ENCODE measurements at regions not wholly inside any gene's neighbourhood (a gene's known extent, or its start where the extent isn't known, plus 50 kb on each side); places are given as distances from the start of the nearest gene placed in this dataset.

- H3K27me3 ChIP-seq (ENCODE audit: control insufficient read depth, insufficient read depth, low read length) = no peaks in the 10 kb centered on the region
- no peak overlapping the region for H3K27ac ChIP-seq (ENCODE audit: low read depth, low read length)
- H3K4me1 ChIP-seq (ENCODE audit: control insufficient read depth, insufficient read depth, low read length) = no peaks in the 10 kb centered on the region
- no peak overlapping the region for H3K9ac ChIP-seq (ENCODE audit: low read depth, low read length)
- no peaks in the 10 kb centered on the region for H3K9me3 ChIP-seq (ENCODE audit: control insufficient read depth, insufficient read depth, low read length)
- no peak overlapping the region for H3K4me3 ChIP-seq (ENCODE audit: low read depth, low read length)
- no peaks in the 10 kb centered on the region for H3K36me3 ChIP-seq (ENCODE audit: control insufficient read depth, insufficient read depth, low read length)
These were observed 52.8 kb upstream of the VWDE start for GRCh38 chr7:12456506-12456905.

GRCh38 chr7:12458520-12459131 lies 55.0 kb upstream of the VWDE start:
- Histone ChIP-seq H3K36me3 (ENCODE audit: control insufficient read depth, insufficient read depth, low read length) (no peaks in the 10 kb centered on the region), H3K4me1 (ENCODE audit: control insufficient read depth, insufficient read depth, low read length) (no peaks in the 10 kb centered on the region), H3K9me3 (ENCODE audit: control insufficient read depth, insufficient read depth, low read length) (no peaks in the 10 kb centered on the region), H3K27ac (ENCODE audit: low read depth, low read length) (no peak overlapping the region), H3K9ac (ENCODE audit: low read depth, low read length) (no peak overlapping the region), H3K4me3 (ENCODE audit: low read depth, low read length) (no peak overlapping the region), H3K27me3 (ENCODE audit: control insufficient read depth, insufficient read depth, low read length) (no peaks in the 10 kb centered on the region)

GRCh38 chr7:12467837-12468236 lies 64.2 kb upstream of the VWDE start:
- no peaks in the 10 kb centered on the region for H3K27me3 ChIP-seq (ENCODE audit: control insufficient read depth, insufficient read depth, low read length)
- H3K27ac ChIP-seq (ENCODE audit: low read depth, low read length) = no peak overlapping the region
- no peaks in the 10 kb centered on the region for H3K9me3 ChIP-seq (ENCODE audit: control insufficient read depth, insufficient read depth, low read length)
- H3K4me1 ChIP-seq (ENCODE audit: control insufficient read depth, insufficient read depth, low read length) = no peaks in the 10 kb centered on the region
- no peak overlapping the region for H3K4me3 ChIP-seq (ENCODE audit: low read depth, low read length)
- no peak overlapping the region for H3K9ac ChIP-seq (ENCODE audit: low read depth, low read length)
- no peaks in the 10 kb centered on the region for H3K36me3 ChIP-seq (ENCODE audit: control insufficient read depth, insufficient read depth, low read length)

GRCh38 chr7:12469568-12469967 lies 65.9 kb upstream of the VWDE start:
- Histone ChIP-seq H3K36me3 (ENCODE audit: control insufficient read depth, insufficient read depth, low read length) (no peaks in the 10 kb centered on the region), H3K9me3 (ENCODE audit: control insufficient read depth, insufficient read depth, low read length) (no peaks in the 10 kb centered on the region), H3K4me1 (ENCODE audit: control insufficient read depth, insufficient read depth, low read length) (no peaks in the 10 kb centered on the region), H3K9ac (ENCODE audit: low read depth, low read length) (no peak overlapping the region), H3K27me3 (ENCODE audit: control insufficient read depth, insufficient read depth, low read length) (no peaks in the 10 kb centered on the region), H3K4me3 (ENCODE audit: low read depth, low read length) (no peak overlapping the region), H3K27ac (ENCODE audit: low read depth, low read length) (no peak overlapping the region)

GRCh38 chr7:12470930-12471329 lies 67.3 kb upstream of the VWDE start:
- H3K9me3 ChIP-seq (ENCODE audit: control insufficient read depth, insufficient read depth, low read length) = no peaks in the 10 kb centered on the region
- H3K27ac ChIP-seq (ENCODE audit: low read depth, low read length) = no peak overlapping the region
- H3K4me1 ChIP-seq (ENCODE audit: control insufficient read depth, insufficient read depth, low read length) = peaks cover 7% of the 10 kb centered on the region
- H3K9ac ChIP-seq (ENCODE audit: low read depth, low read length) = no peak overlapping the region
- no peaks in the 10 kb centered on the region for H3K27me3 ChIP-seq (ENCODE audit: control insufficient read depth, insufficient read depth, low read length)
- H3K36me3 ChIP-seq (ENCODE audit: control insufficient read depth, insufficient read depth, low read length) = no peaks in the 10 kb centered on the region
- H3K4me3 ChIP-seq (ENCODE audit: low read depth, low read length) = no peak overlapping the region

GRCh38 chr7:12474035-12474434 lies 70.4 kb upstream of the VWDE start:
- Histone ChIP-seq H3K4me1 (ENCODE audit: control insufficient read depth, insufficient read depth, low read length) (peaks cover 7% of the 10 kb centered on the region), H3K4me3 (ENCODE audit: low read depth, low read length) (no peak overlapping the region), H3K9me3 (ENCODE audit: control insufficient read depth, insufficient read depth, low read length) (no peaks in the 10 kb centered on the region), H3K36me3 (ENCODE audit: control insufficient read depth, insufficient read depth, low read length) (no peaks in the 10 kb centered on the region), H3K9ac (ENCODE audit: low read depth, low read length) (no peak overlapping the region), H3K27me3 (ENCODE audit: control insufficient read depth, insufficient read depth, low read length) (no peaks in the 10 kb centered on the region), H3K27ac (ENCODE audit: low read depth, low read length) (no peak overlapping the region)

- Histone ChIP-seq H3K36me3 (ENCODE audit: control insufficient read depth, insufficient read depth, low read length) (no peaks in the 10 kb centered on the region), H3K27ac (ENCODE audit: low read depth, low read length) (no peak overlapping the region), H3K9ac (ENCODE audit: low read depth, low read length) (no peak overlapping the region), H3K4me3 (ENCODE audit: low read depth, low read length) (no peak overlapping the region), H3K27me3 (ENCODE audit: control insufficient read depth, insufficient read depth, low read length) (no peaks in the 10 kb centered on the region), H3K4me1 (ENCODE audit: control insufficient read depth, insufficient read depth, low read length) (peaks cover 7% of the 10 kb centered on the region), H3K9me3 (ENCODE audit: control insufficient read depth, insufficient read depth, low read length) (no peaks in the 10 kb centered on the region)
These were observed 71.8 kb upstream of the VWDE start for GRCh38 chr7:12475362-12476063.

GRCh38 chr7:12477620-12478019 lies 74.0 kb upstream of the VWDE start:
- no peak overlapping the region for H3K9ac ChIP-seq (ENCODE audit: low read depth, low read length)
- H3K4me3 ChIP-seq (ENCODE audit: low read depth, low read length) = no peak overlapping the region
- no peaks in the 10 kb centered on the region for H3K9me3 ChIP-seq (ENCODE audit: control insufficient read depth, insufficient read depth, low read length)
- no peaks in the 10 kb centered on the region for H3K36me3 ChIP-seq (ENCODE audit: control insufficient read depth, insufficient read depth, low read length)
- peaks cover 14% of the 10 kb centered on the region for H3K4me1 ChIP-seq (ENCODE audit: control insufficient read depth, insufficient read depth, low read length)
- H3K27ac ChIP-seq (ENCODE audit: low read depth, low read length) = no peak overlapping the region
- no peaks in the 10 kb centered on the region for H3K27me3 ChIP-seq (ENCODE audit: control insufficient read depth, insufficient read depth, low read length)

- Histone ChIP-seq H3K4me3 (ENCODE audit: low read depth, low read length) (no peak overlapping the region), H3K36me3 (ENCODE audit: control insufficient read depth, insufficient read depth, low read length) (no peaks in the 10 kb centered on the region), H3K4me1 (ENCODE audit: control insufficient read depth, insufficient read depth, low read length) (peaks cover 7% of the 10 kb centered on the region; the same call in 1 of the 2 replicates)
These were observed 78.1 kb upstream of the VWDE start for GRCh38 chr7:12481722-12482121.

GRCh38 chr7:12485845-12486244 lies 82.2 kb upstream of the VWDE start:
- Histone ChIP-seq H3K9ac (ENCODE audit: low read depth, low read length) (no peak overlapping the region), H3K9me3 (ENCODE audit: control insufficient read depth, insufficient read depth, low read length) (no peaks in the 10 kb centered on the region)

More at GRCh38 chr7:12481722-12482121, 78.1 kb upstream of the VWDE start:
- Histone ChIP-seq H3K9me3 (ENCODE audit: control insufficient read depth, insufficient read depth, low read length) (no peaks in the 10 kb centered on the region), H3K27ac (ENCODE audit: low read depth, low read length) (no peak overlapping the region), H3K9ac (ENCODE audit: low read depth, low read length) (no peak overlapping the region), H3K27me3 (ENCODE audit: control insufficient read depth, insufficient read depth, low read length) (no peaks in the 10 kb centered on the region)

GRCh38 chr7:12488341-12488740 lies 82.2 kb upstream of the SCIN start:
- no peak overlapping the region for H3K27ac ChIP-seq (ENCODE audit: low read depth, low read length)
- no peaks in the 10 kb centered on the region for H3K9me3 ChIP-seq (ENCODE audit: control insufficient read depth, insufficient read depth, low read length)
- H3K4me1 ChIP-seq (ENCODE audit: control insufficient read depth, insufficient read depth, low read length) = peaks cover 29% of the 10 kb centered on the region
- H3K9ac ChIP-seq (ENCODE audit: low read depth, low read length) = no peak overlapping the region
- no peaks in the 10 kb centered on the region for H3K36me3 ChIP-seq (ENCODE audit: control insufficient read depth, insufficient read depth, low read length)
- H3K4me3 ChIP-seq (ENCODE audit: low read depth, low read length) = no peak overlapping the region
- no peaks in the 10 kb centered on the region for H3K27me3 ChIP-seq (ENCODE audit: control insufficient read depth, insufficient read depth, low read length)

More at GRCh38 chr7:12485845-12486244, 82.2 kb upstream of the VWDE start:
- H3K4me3 ChIP-seq (ENCODE audit: low read depth, low read length) = no peak overlapping the region
- H3K27me3 ChIP-seq (ENCODE audit: control insufficient read depth, insufficient read depth, low read length) = no peaks in the 10 kb centered on the region
- peaks cover 32% of the 10 kb centered on the region for H3K4me1 ChIP-seq (ENCODE audit: control insufficient read depth, insufficient read depth, low read length)
- no peak overlapping the region for H3K27ac ChIP-seq (ENCODE audit: low read depth, low read length)
- no peaks in the 10 kb centered on the region for H3K36me3 ChIP-seq (ENCODE audit: control insufficient read depth, insufficient read depth, low read length)

Data from HUES48 (cell line).